Gastrocnemius medialis (tissue), 4 donors: ENCODE measurements at regions not wholly inside any gene's neighbourhood (a gene's known extent, or its start where the extent isn't known, plus 50 kb on each side); places are given as distances from the start of the nearest gene placed in this dataset.

ENCODE experiments used
- CTCF ChIP-seq, 5 experiments: fragments of 450-650 bp in 3 of 5; fragments of 200-600 bp in 2 of 5; sonication (generic) in 2 of 5; IDR thresholded peaks in 4 of 5; conservative IDR thresholded peaks in 1 of 5; 1 replicate in 4 of 5; 2 replicates in 1 of 5; pipeline ENCODE4 v1.5.1; 2016 to 2019; ENCODE audit warnings: antibody characterized with exemption in 5 of 5, mild to moderate bottlenecking in 3 of 5, moderate library complexity in 3 of 5
- POLR2A ChIP-seq, 2 donors: fragments of 450-650 bp; IDR thresholded peaks; one replicate each; pipeline ENCODE4 v1.6.1; 2017; ENCODE audit warnings: antibody characterized with exemption in 2 of 2, mild to moderate bottlenecking in 2 of 2, moderate library complexity in 2 of 2

DNA sequence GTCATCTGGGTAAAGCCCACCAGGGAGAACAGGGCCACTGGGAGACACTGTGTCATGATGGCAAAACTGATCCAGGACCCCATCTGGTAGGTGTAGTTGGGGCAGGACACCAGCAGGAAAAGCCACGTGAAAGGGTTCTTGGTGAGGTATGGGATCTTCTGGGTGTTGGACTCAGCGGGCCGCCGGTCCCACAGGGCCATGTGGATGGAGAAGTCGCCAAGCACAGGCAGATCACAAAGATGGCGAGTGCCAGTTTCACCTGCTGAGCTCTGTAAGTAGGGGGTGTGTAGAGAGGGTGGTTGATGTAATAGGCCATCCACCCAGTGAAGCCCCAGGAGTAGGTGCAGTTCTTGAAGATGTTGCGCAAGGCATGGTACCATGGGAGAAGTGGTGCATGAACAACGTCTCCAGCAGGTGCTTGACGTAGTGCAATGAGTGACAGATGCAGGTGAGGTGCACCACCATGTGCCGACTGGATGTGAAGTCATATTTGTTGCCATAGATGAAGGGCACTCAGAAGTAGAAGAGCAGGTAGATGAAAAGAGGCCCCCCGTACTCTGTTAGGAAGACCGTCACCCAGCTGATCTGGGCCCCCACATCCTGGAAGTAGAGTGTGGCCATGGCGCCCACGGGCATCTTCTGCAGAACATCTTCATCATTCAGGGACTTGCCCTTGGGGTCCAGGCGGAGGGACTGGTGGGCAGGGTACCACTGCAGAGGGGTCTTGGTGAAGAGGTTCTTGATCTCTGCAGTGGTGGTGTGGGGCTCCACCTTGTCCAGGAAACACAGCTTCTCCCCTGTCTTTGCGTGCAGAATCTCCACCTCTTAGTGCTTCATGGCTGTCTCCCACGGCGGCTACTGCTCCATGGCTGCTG lies 249.3 kb downstream of the ANKRD50 start:
- TF ChIP-seq CTCF (IDR thresholded peaks at IDR 0.05 in 4 of 5, conservative IDR thresholded peaks at IDR 0.05 in 1 of 5), result no peak
- no peak for TF ChIP-seq POLR2A (IDR thresholded peaks at IDR 0.05)
